Embryonic facial prominence (tissue), 1 donor: ENCODE measurements at regions not wholly inside any gene's neighbourhood (a gene's known extent, or its start where the extent isn't known, plus 50 kb on each side); places are given as distances from the start of the nearest gene placed in this dataset.

Experiments
- DNase-seq: peaks from one replicate; pipeline ENCODE4 v3.0.0-alpha.2; 2016; ENCODE audit errors: extremely low spot score

- no peak for DNase-seq
These were observed 240.5 kb downstream of the LTN1 start for GRCh38 chr21:28752131-28752530.

DNA sequence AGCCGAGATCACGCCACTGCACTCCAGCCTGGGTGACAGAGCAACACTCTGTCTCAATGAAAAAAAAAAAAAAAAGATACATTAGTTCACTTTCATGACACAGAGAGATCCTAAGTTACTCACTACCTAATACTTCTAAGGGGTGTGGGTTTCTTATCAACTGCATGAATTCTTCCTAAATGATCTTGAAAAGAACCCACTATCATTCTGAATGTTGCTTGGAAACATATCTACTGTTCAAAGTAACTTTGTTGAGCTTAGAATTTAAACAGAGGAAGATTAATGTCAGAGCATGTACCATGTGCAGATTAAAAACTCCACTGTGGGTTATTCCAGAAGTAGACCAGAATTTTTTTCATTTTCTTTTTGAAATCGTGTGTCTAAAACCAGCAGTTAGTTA lies 241.5 kb downstream of the LTN1 start:
- no peak for DNase-seq

- no peak for DNase-seq
These were observed 242.1 kb downstream of the LTN1 start for GRCh38 chr21:28750565-28750964.

DNA sequence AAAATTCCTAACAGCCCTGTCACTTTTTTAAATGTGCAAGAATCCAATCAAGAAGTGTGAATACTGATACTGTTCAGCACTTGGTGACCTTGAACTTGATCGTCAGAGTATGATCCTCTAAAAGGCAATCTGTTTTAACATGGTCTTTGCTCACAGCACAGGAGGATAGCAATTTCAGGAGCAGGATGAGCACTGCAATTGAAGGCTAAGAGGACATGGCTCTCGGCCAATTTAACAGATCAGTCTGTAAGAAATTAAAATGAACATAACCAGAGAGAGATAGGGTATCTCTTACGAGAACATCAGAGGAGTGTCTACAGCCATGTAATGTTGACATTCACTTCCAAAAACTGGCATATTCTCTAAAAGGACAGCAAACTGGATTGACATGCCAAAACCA lies 243.1 kb downstream of the LTN1 start:
- DNase-seq = no peak

GRCh38 chr21:28747464-28747863 lies 245.2 kb downstream of the LTN1 start:
- no peak for DNase-seq

- no peak for DNase-seq
These were observed 246.5 kb downstream of the LTN1 start for GRCh38 chr21:28746166-28746565.

- DNase-seq = peak; percentile 81
These were observed 247.3 kb downstream of the LTN1 start for GRCh38 chr21:28745131-28746016.

GRCh38 chr21:28743723-28744122 lies 249.0 kb downstream of the LTN1 start:
- DNase-seq = no peak

GRCh38 chr21:28742527-28742926 lies 250.2 kb downstream of the LTN1 start:
- DNase-seq = peak; percentile 48

DNA sequence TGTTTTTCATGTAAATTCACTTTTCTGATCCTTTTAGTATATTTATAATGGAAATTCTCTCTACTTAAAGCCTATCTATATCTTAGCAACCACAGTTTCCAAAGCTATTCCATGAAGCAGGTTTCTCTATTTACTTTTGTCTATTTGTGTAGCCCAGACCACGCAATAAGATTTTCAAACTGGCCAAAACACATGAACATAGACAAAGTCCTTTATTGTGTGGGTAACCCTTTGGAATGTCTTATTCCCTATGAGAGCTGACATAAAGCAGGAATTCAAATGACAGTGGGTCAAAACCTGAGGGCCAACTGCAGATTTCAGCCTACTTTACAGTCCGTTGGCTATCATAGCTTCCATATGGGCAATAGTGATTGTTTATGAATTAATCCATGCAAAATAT lies 252.6 kb downstream of the LTN1 start:
- no peak for DNase-seq

GRCh38 chr21:28738882-28739281 lies 253.8 kb downstream of the LTN1 start:
- DNase-seq = no peak

DNA sequence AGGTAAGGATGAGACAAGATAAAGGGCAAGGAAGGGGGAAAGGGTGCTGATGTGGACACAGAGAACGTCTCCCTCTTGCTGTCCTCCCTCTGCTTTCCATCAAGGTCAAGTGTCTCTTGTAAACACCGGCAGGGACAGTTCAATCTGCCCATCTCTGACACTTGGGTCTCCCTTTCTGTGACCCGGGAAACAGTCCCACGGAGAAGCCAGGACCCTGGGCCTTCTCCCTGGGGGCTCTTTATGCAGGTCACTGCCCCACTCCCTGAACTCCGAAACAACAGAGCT lies 254.3 kb downstream of the LTN1 start:
- DNase-seq = no peak

GRCh38 chr21:28737674-28738419 lies 254.8 kb downstream of the LTN1 start:
- no peak for DNase-seq

GRCh38 chr21:28734522-28735175 lies 258.0 kb downstream of the LTN1 start:
- no peak for DNase-seq

DNA sequence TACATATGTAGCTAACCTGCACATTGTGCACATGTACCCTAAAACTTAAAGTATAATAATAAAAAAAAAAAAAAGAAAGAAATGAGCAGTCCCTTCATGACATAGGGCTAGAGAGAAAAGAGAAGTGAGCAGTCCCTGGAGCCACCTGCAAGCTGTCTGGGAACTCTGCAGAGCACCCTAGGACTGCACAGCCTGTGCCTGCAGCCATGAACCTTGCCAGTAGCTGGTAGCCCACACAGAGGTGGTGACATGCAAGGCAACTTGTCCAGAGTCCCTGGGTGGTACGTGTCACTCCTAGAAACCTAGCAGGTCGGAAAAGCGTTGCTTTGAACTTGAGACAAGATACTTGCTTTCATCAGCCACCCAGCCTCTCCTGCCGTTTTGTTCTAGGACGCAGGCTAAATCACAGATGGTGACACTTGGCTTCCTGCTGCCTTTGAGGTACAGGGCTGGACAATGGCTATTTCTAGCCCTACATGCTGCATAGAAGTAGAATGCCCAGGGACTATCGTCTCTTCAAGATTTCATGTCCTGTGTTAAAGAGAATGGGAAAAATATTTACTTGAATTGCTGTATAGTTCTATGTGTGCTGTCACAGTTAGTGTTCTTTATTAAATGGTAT lies 260.9 kb downstream of the LTN1 start:
- DNase-seq = no peak

DNA sequence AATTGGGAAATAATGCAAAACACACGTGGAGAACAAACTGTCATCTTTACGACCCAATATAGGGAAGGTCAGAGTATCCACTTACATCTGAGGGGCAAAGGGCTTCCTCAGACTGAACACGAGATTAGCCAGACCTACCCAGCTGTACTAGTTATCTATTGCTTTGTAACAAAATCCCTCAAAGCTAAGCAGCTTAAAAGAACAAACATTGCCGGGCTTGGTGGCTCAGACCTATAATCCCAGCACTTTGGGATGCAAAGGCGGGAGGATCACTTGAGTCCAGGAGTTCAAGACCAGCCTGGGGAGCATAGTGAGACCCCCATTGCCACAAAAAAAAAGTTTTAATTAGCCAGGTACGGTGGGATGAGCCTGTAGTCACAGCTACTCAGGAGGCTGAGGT lies 262.8 kb downstream of the LTN1 start:
- no peak for DNase-seq

DNA sequence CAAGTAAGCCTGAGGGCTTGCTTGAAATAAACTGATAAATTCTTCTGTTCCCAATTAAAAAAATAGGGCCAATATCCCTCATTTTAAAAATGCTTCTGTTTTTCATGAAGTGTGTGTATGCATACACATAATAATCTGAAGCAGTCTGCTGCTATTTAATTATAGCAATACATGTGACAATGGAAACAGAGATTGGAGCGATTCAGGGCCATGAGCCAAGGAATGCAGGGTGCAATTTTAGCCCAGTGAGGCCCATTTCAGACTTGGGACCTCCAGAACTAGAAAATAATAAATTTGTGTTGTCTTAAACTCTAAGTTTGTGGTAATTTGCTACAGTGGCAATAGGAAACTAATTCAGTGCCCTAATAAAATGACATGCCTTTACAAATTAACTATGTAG lies 264.9 kb downstream of the LTN1 start:
- DNase-seq = no peak

- no peak for DNase-seq
These were observed 267.3 kb downstream of the LTN1 start for GRCh38 chr21:28725396-28725795.

DNA sequence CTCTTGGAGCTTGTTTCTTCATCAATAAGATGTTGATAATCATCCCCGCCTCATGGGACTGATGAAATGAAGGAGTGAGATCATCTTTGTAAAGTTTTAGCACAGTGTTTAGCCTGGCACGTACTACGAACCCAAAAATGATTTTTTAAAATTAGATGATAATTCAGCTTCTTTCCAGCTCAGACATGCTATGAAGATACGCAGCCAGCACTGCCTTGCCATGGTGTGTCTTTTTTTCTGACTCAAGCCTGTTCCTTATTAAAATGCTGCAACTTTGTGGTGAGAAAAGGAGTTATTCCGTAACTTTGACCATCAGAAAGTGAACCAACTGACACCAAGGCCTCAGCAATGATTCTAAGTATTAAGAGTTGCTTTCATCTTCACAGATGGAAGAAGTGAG lies 269.0 kb downstream of the LTN1 start:
- DNase-seq = no peak

DNA sequence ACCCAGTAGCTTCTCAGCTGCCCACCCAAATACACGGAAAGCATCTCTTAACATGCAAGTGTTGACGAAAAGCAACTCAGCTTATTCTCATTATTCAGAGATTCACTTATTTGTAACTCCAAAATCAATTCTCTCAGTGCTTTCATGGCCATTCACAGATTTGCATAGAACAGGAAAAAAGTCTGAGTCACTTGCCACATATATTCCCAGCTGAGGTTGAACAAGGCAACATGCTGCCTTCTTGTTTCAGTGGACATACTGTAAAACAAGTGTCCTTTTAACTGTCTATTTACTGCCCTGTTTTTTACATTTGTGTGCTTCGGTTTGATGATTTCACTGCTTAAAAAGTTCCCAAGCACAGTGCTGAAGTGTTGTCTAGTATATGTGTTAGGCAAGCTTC lies 273.0 kb downstream of the LTN1 start:
- no peak for DNase-seq

DNA sequence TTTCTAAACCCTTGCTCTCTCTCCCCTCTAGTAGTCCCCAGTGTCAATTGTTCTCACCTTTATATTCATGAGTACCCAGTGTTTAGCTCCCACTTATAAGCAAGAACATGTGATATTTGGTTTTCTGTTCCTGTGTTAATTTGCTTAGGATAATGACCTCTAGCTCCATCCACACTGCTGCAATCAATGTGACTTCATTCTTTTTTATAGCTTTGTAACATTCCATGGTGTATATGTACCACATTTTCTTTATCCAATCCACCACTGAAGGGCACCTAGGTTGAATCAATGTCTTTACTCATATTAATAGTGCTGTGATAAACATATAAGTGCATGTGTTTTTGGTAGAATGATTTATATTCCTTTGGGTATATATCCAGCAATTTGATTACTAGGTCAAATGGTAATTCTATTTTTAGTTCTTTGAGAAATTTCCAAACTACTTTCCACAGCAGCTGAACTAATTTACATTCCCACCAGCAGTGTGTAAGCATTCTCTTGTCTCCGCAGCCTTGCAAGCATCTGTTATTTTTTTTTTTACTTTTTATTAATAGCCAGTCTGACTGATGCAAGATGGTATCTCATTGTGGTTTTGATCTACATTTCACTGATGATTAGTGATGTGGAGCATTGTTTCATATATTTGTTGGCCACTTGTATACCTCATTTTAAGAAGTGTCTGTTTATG lies 277.8 kb downstream of the LTN1 start:
- DNase-seq = no peak

- no peak for DNase-seq
These were observed 280.3 kb downstream of the LTN1 start for GRCh38 chr21:28712411-28712810.
